Vagina (tissue), 2 donors: ENCODE measurements at regions not wholly inside any gene's neighbourhood (a gene's known extent, or its start where the extent isn't known, plus 50 kb on each side); places are given as distances from the start of the nearest gene placed in this dataset.

Experiments used
- DNase-seq, 2 donors: peaks; one replicate each; pipeline ENCODE4 v3.0.0-alpha.2; 2017; ENCODE audit errors: extremely low spot score in 2 of 2
- H3K27ac ChIP-seq: fragments of 200-600 bp; sonication (generic); one replicate; pipeline ENCODE4 v1.5.1; 2019
- H3K27me3 ChIP-seq: fragments of 200-600 bp; sonication (generic); one replicate; pipeline ENCODE4 v1.5.1; 2019
- H3K36me3 ChIP-seq, 2 donors: fragments of 200-600 bp; sonication (generic); one replicate each; pipeline ENCODE4 v1.5.1; 2017 to 2019
- H3K4me1 ChIP-seq: fragments of 200-600 bp; sonication (generic); one replicate; pipeline ENCODE4 v1.5.1; 2019
- H3K4me3 ChIP-seq, 2 donors: fragments of 200-600 bp; sonication (generic); 1 replicate in 1 of 2; 2 replicates in 1 of 2; pipeline ENCODE4 v1.5.1; 2016 to 2019
- H3K9me3 ChIP-seq: fragments of 200-600 bp; sonication (generic); one replicate; pipeline ENCODE4 v1.5.1; 2019
- POLR2A ChIP-seq, 2 donors: fragments of 450-650 bp; IDR thresholded peaks; one replicate each; pipeline ENCODE4 v1.6.1; 2017; ENCODE audit warnings: antibody characterized with exemption in 2 of 2, mild to moderate bottlenecking in 2 of 2, moderate library complexity in 2 of 2
- POLR2AphosphoS5 ChIP-seq, 2 donors: sonication (generic); formaldehyde crosslinking; IDR thresholded peaks; one replicate each; pipeline ENCODE4 v1.9.0; 2017; ENCODE audit warnings: antibody characterized with exemption in 2 of 2, mild to moderate bottlenecking in 2 of 2, low read depth in 1 of 2; ENCODE audit not compliant: insufficient read depth in 1 of 2
- intact Hi-C: fragments of 100-400 bp; cut with DNase I; formaldehyde crosslinking; loops from one replicate; pipeline ENCODE4 v1.15.1; 2023
- TF ChIP-seq, protein P1 (sequence below), 3 experiments: fragments of 450-650 bp in 2 of 3; fragments of 200-600 bp in 1 of 3; sonication (generic) in 1 of 3; IDR thresholded peaks; one replicate each; pipeline ENCODE4 v1.5.1; 2017 to 2019; ENCODE audit warnings: antibody characterized with exemption in 3 of 3, mild to moderate bottlenecking in 2 of 3, moderate library complexity in 2 of 3

DNA sequence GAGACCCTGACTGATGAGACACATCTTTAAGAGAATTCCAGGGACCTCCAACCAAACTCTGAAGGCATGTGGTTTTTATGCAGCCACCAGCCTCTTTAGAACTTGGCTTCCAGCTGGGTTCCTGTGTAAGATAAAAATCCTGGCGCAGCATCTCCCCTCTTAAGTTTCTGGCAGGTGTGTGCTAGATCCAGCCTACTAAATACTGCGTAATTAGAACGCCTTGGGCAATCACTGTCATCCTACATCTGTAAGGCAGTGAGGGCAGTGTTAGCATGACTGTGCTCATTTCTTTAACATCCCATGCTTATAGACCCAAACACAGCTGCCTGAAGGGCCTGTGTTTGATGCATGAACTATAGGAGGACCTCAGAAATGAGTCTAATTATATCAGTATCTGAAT, 173.5 kb upstream of the OBI1 start:
- no peaks in the 10 kb centered on the region for H3K9me3 ChIP-seq
- no peak for DNase-seq
- no peaks in the 10 kb centered on the region for H3K36me3 ChIP-seq
- TF ChIP-seq POLR2A (IDR thresholded peaks at IDR 0.05) (no peak), POLR2AphosphoS5 (IDR thresholded peaks at IDR 0.05; ENCODE audit: insufficient read depth in 1 of 2, low read depth in 1 of 2) (no peak)
- TF ChIP-seq, protein P1, sequence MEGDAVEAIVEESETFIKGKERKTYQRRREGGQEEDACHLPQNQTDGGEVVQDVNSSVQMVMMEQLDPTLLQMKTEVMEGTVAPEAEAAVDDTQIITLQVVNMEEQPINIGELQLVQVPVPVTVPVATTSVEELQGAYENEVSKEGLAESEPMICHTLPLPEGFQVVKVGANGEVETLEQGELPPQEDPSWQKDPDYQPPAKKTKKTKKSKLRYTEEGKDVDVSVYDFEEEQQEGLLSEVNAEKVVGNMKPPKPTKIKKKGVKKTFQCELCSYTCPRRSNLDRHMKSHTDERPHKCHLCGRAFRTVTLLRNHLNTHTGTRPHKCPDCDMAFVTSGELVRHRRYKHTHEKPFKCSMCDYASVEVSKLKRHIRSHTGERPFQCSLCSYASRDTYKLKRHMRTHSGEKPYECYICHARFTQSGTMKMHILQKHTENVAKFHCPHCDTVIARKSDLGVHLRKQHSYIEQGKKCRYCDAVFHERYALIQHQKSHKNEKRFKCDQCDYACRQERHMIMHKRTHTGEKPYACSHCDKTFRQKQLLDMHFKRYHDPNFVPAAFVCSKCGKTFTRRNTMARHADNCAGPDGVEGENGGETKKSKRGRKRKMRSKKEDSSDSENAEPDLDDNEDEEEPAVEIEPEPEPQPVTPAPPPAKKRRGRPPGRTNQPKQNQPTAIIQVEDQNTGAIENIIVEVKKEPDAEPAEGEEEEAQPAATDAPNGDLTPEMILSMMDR (IDR thresholded peaks at IDR 0.05) = no peak
- H3K4me1 ChIP-seq = no peaks in the 10 kb centered on the region
- intact Hi-C loops = no loop called here
- no peaks in the 10 kb centered on the region for H3K27me3 ChIP-seq
- no peak overlapping the region for H3K4me3 ChIP-seq
- no peak overlapping the region for H3K27ac ChIP-seq

DNA sequence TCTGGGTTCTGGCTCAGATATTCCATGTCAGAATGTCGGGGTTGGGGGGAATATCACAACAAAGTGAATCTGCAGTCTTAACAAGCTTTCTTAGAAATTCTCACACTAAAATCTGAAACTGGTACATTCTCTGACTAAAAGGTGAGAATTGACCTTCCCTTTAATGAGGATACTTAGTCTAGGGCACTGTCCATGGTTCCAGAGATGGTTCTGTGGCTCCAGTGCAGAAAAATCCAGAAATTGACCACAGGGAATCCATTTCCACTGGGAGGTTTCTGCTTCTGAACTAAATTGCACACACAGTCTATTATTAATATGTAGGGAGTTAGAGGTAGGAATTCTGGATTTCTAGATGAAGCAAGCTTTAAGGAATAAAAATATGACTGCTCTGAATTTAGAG, 171.6 kb upstream of the OBI1 start:
- Histone ChIP-seq H3K27ac (no peak overlapping the region), H3K27me3 (no peaks in the 10 kb centered on the region), H3K4me1 (no peaks in the 10 kb centered on the region), H3K9me3 (no peaks in the 10 kb centered on the region), H3K36me3 (no peaks in the 10 kb centered on the region), H3K4me3 (no peak overlapping the region)
- intact Hi-C loops = no loop called here
- no peak for TF ChIP-seq POLR2A (IDR thresholded peaks at IDR 0.05)
- TF ChIP-seq POLR2AphosphoS5 (IDR thresholded peaks at IDR 0.05; ENCODE audit: insufficient read depth in 1 of 2, low read depth in 1 of 2) = no peak
- TF ChIP-seq, protein P1 (IDR thresholded peaks at IDR 0.05) = no peak
- DNase-seq = no peak

DNA sequence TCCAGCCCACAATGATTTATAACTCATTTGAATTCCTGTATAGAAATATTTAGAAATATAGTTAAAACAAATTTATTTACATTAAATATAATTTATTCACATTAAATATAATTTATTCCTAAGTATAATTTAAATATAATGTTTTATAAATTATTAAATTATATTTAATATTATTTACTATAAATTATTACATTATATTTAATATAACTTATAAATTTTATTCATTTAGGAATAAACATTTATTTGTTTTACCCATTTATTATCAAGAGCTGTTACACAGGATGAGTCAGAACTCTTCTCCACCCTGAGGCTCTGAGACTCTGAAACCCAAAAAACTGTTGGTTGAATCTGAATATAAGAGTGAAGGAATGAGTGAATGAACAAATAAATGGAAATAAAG, 170.9 kb upstream of the OBI1 start:
- intact Hi-C loops = no loop called here
- TF ChIP-seq POLR2AphosphoS5 (IDR thresholded peaks at IDR 0.05; ENCODE audit: insufficient read depth in 1 of 2, low read depth in 1 of 2) (no peak), POLR2A (IDR thresholded peaks at IDR 0.05) (no peak)
- TF ChIP-seq, protein P1 (IDR thresholded peaks at IDR 0.05) = no peak

DNA sequence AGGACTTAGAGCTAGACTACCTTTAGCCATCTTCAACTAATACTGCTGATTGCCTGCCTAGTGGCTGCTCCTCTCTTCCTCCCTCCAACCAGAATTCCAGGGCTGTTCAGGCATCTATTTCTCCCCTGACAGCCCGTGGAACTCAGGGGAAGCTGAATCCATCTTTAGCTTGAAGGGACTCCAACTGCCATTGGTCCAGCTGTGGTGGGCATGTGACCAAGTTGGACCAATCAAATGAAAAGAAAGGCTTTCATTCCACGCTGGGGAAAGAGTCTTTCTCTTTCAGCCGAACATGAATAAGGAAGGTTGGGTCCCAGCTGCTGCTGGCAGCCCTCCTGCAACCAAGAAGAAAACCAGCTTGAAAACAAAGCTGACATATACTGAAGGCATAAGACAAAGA, 168.5 kb upstream of the OBI1 start:
- no peaks in the 10 kb centered on the region for H3K36me3 ChIP-seq
- TF ChIP-seq POLR2A (IDR thresholded peaks at IDR 0.05) (no peak), POLR2AphosphoS5 (IDR thresholded peaks at IDR 0.05; ENCODE audit: insufficient read depth in 1 of 2, low read depth in 1 of 2) (no peak)
- TF ChIP-seq, protein P1 (IDR thresholded peaks at IDR 0.05) = no peak
- H3K9me3 ChIP-seq = no peaks in the 10 kb centered on the region
- DNase-seq = no peak
- H3K27me3 ChIP-seq = no peaks in the 10 kb centered on the region
- intact Hi-C loops = no loop called here
- no peak overlapping the region for H3K4me3 ChIP-seq
- no peaks in the 10 kb centered on the region for H3K4me1 ChIP-seq
- no peak overlapping the region for H3K27ac ChIP-seq

More for the DNA sequence above, 170.9 kb upstream of the OBI1 start:
- Histone ChIP-seq H3K27ac (no peak overlapping the region), H3K4me1 (no peaks in the 10 kb centered on the region), H3K36me3 (no peaks in the 10 kb centered on the region), H3K4me3 (no peak overlapping the region), H3K27me3 (no peaks in the 10 kb centered on the region), H3K9me3 (no peaks in the 10 kb centered on the region)
- DNase-seq = no peak

DNA sequence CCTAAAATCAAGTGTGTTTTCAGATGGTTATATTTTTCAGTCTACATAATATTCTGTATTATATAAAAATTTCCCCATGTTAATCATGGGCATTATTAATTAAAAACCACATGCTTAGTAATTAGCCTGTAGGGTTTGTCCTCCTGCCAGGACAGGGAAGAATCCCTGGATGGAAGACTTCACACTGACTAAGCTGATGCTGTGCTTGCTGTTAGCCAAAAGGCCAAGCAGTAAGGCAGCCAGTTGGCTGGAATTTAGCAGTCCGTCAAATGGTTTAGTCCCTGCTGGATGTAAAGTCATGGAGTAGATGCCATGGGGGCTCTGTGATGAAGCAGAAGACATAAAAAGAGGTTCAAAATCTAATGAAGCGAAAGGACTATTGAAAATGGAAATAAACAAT, 168.0 kb upstream of the OBI1 start:
- Histone ChIP-seq H3K4me1 (no peaks in the 10 kb centered on the region), H3K27ac (no peak overlapping the region), H3K9me3 (no peaks in the 10 kb centered on the region), H3K36me3 (no peaks in the 10 kb centered on the region), H3K27me3 (no peaks in the 10 kb centered on the region), H3K4me3 (no peak overlapping the region)
- DNase-seq = no peak
- TF ChIP-seq POLR2AphosphoS5 (IDR thresholded peaks at IDR 0.05; ENCODE audit: insufficient read depth in 1 of 2, low read depth in 1 of 2) (no peak), POLR2A (IDR thresholded peaks at IDR 0.05) (no peak)
- TF ChIP-seq, protein P1 (IDR thresholded peaks at IDR 0.05) = no peak
- intact Hi-C loops = no loop called here
